GM19438 (cell line): ENCODE measurements at regions not wholly inside any gene's neighbourhood (a gene's known extent, or its start where the extent isn't known, plus 50 kb on each side); places are given as distances from the start of the nearest gene placed in this dataset.
"Not testable (repeated sequence)": the region's sequence is repeated elsewhere in the genome, so short reads cannot be mapped to it uniquely, and the experiment has no call there.

Source experiments
- ATAC-seq: cut with Tn5 transposase; IDR thresholded peaks from one replicate; pipeline ENCODE4 v1.9.1; 2021; ENCODE audit warnings: low read depth; ENCODE audit not compliant: unreplicated experiment

GRCh38 chr4:134650461-134650860 lies 448.9 kb upstream of the PABPC4L start:
- ATAC-seq: no peak

- ATAC-seq: no peak
Observed at GRCh38 chr4:134645778-134646177, 444.2 kb upstream of the PABPC4L start.

GRCh38 chr4:134636338-134637051 lies 434.9 kb upstream of the PABPC4L start:
- ATAC-seq: no peak

DNA sequence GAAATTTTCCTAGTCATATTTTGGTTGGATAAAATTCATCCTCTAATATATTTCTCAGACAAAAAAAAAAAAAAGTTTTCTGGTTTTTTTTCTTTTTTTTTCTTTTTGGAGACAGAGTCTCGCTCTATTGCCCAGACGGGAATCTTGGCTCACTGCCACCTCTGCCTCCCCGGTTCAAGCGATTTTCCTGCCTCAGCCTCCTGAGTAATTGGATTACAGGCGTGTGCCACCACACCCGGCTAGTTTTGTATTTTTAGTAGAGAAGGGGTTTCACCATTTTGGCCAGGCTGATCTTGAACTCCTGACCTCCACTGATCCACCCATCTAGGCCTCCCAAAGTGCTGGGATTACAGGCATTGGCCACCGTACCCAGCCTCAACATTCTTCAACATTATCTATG lies 432.7 kb upstream of the PABPC4L start:
- ATAC-seq: no peak

DNA sequence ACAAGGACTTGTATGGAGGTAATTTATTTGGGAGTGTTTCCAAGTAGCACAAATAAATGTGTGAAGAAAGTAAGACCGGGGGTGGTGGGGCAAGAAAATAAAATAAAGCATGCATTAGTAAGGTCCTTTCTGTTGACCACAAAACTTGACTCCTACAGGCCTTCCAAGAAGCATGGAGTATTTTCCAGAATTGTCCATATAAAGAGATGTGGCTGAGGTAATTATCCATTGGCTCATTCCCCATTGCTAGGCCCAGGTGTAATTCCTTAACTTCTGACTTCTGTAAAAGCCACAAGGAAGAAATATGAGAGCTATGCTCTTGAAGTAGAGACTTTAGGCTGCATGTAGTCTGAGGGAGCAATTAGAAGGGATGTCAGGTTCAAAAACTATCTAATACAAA lies 430.5 kb upstream of the PABPC4L start:
- ATAC-seq: no peak

DNA sequence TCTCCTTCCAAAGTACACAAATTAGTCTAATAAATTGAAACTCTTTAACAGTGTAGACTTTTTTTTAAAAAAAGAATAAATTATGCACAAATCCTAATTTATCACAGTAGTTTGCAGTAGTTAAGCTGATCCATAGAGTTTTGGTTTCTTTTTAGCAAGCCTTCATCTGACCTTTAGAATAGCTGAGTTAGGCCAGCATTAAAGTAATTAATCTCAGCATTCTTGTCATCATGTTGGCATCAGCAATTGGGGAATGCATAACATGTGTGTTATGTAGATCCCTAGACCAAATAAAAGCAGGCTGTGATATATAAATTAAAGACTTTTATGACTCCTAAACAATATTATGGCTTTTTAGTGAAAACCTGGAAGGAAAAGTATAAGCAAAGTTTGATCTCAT lies 426.5 kb upstream of the PABPC4L start:
- ATAC-seq: no peak

DNA sequence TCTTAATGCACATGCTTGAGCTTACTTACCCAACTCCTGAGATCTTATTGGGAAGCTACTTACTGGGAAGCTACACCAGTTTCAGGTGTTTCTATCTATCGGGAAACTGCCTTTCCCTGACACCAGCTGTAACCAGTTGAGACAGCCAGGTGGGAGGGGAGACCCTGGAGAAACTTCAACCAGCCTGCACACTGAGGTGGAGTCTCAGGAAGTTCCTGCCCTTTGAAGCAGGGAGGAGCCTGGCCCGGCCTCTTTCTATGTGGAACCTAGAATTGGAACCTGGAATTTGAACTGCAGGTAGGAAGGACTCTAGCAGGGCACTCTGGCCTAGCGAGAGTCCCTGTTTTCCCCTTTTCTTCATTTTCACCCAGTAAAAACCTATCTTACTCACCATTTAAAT lies 425.8 kb upstream of the PABPC4L start:
- ATAC-seq: no peak

DNA sequence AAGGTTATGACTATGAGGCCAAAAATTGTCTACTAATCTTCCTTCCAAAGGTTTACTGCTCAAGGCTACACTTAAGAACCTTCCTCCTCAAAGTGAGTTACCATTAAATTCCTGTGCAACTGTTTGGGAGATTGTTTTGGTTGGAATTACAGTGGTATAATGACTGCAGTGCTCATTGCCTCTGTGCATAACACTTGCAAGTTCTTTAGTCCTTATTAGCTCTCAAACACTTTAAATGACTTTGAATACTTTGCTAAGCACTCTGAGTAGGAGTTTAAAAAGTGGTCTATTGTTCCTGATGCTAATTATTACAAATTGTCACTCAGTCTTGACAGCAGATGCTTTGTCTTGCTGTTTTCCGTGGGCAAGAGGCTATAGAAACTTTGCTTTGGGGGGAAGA lies 422.8 kb upstream of the PABPC4L start:
- ATAC-seq: no peak

- ATAC-seq: not testable (repeated sequence)
Observed at GRCh38 chr4:134622626-134623575, 421.3 kb upstream of the PABPC4L start.

DNA sequence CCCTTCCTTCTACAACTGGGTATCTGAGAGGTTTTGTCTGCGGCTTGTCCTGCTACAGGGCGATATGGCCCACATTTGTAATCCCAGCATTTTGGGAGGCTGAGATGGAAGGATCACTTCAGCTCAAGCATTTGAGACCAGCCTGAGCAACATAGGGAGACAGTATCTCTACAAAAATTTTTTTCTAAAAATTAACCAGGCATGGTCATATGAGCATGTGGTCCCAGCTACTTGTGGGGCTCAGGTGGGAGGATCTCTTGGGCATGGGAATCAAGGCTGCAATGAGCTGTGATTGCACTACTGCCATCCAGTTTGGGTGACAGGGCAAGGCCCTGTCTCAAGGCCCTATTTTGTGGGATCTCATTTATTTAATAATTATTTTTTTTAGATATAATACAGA lies 420.6 kb upstream of the PABPC4L start:
- ATAC-seq: no peak

GRCh38 chr4:134621715-134622114 lies 420.1 kb upstream of the PABPC4L start:
- not testable (repeated sequence) for ATAC-seq

DNA sequence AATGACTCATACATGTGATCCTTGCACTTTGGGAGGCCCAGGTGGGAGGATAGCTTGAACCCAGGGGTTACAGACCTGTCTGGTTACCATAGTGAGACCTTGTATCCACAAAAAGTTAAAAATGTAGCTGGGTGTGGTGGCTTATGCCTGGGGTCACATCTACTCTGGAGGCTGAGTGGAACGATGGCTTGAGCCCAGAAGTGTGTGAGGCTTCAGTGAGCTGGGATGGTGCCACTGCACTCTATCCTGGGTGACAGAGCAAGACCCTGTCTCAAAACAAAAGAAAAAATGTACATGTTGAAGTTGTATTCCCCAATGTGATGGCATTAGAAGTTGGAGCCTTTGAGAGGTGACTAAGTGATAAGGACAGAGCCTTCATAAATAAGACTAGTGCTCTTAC lies 409.4 kb upstream of the PABPC4L start:
- ATAC-seq: no peak

DNA sequence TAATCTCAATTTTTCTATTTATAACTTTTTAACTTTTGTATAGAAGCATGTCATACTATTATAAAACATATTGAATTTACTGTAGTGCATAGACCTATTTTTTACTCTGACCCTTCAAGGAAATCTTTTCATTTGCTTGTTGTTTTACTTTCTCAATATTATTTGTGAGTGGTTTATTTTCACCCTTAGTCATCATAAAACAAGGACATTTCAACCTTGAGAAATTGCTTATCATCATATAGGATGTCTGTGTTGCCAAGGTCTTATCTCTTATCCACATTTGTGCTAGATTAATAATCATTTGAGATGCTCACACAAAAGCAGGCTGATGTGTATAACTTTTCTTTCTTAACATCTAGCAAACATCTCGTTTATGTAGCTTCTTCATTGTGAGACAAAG lies 408.6 kb upstream of the PABPC4L start:
- ATAC-seq: no peak

- no peak for ATAC-seq
Observed at GRCh38 chr4:134601706-134602105, 400.1 kb upstream of the PABPC4L start.

DNA sequence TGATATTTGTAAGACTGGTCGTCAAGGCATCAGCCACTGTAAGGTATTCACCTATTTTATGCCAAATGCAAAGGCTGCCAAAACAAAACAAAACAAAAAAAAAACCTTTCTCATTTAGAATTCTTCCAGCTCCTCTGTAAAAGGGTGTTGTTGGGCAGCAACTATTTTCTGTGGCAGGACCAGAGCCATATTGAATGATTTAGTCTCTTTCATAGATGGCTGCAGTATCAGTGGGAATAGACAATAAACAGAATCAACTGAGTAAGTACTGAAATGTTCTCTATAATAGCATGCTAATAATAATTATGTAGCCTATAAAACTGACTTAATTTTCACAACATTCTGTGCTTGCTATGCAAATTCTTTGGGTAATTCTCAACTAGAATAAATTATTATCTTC lies 389.7 kb upstream of the PABPC4L start:
- ATAC-seq: no peak

GRCh38 chr4:134585972-134586371 lies 384.4 kb upstream of the PABPC4L start:
- ATAC-seq: no peak

DNA sequence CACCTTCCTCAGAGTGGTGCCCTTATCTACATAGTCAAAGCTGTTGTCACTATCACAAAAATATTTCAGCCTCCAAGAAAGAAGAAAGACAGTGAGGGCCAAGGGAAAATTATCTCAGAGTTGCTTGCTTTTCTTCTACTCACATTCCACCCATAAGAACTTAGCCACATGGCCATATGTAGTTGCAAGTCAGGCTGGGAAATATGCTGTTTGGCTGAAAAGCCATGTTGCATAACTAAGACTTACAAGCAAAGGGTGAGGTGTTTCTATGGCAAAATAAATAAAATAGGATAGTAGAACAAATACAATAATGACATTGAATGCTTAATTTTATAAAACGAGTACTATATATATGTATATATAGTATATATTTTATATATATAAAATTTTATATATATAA lies 365.9 kb upstream of the PABPC4L start:
- no peak for ATAC-seq

DNA sequence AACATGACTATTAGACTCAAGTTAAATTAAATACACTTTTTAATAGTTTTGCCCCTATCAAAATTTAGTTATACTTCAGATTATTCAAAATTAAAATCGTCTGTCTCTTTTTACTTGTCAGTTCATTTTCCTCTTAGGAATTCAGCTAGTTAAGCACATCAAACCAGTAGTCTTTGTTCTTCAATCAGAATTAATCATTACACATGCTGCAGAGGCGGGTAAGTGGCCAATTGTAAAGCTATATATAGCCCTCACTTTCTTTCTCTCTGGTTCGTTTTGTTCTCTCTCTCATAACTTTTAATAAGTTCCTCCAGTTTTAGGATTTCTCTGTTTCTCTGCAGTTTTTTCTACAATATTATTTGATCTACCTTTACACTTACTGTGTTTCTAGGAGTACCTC lies 359.1 kb upstream of the PABPC4L start:
- no peak for ATAC-seq

GRCh38 chr4:134552063-134552462 lies 350.5 kb upstream of the PABPC4L start:
- ATAC-seq: no peak

- ATAC-seq: no peak
Observed at GRCh38 chr4:134551348-134551747, 349.8 kb upstream of the PABPC4L start.

DNA sequence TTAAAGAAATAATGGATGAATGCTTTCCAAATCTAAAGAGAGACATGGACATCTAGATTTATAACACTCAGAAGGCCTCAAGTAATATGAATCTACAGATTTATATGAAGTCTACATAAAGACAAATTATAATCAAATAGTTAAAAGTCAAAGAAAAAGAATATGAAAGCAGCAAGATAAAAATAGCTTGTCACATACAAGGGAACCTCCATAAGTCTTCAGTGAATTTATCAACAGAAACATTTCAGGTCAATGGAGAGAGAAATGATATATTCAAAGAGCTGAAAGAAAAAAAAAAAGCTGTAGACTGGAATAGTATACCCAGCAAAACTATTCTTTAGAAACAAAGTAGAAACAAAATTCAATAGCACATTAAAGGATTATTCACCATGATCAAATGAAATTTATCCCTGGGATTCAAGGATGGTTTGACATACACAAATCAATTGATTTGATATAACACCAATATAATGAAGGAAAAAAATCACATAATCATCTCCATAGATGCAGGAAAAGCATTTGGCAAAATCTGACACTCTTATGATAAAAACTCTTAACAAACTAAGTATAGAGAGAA lies 346.6 kb upstream of the PABPC4L start:
- ATAC-seq: no peak
